ENCODE measurements at regions not wholly inside any gene's neighbourhood (a gene's known extent, or its start where the extent isn't known, plus 50 kb on each side); places are given as distances from the start of the nearest gene placed in this dataset.

DNA sequence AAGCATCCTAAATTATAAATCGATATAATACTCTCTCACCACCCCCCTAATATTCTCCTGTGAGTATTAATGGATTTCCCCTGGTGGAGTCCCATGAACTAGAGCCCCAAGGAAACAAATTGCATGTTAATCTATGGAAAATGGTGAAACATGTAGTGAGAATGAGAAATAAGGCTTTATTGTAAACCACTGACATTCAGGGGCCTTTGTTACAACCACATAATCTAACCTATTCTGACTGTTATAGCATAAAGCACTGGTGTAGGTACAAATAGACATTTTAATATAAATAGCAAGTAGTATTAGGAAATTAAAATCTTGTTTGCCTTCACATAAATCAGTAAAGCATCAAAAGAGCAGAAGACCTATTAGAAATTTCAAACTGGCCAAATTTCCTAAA, 65.3 kb upstream of the TLK1 start:
- intact Hi-C loops (cut with micrococcal nuclease), result no loop called here

DNA sequence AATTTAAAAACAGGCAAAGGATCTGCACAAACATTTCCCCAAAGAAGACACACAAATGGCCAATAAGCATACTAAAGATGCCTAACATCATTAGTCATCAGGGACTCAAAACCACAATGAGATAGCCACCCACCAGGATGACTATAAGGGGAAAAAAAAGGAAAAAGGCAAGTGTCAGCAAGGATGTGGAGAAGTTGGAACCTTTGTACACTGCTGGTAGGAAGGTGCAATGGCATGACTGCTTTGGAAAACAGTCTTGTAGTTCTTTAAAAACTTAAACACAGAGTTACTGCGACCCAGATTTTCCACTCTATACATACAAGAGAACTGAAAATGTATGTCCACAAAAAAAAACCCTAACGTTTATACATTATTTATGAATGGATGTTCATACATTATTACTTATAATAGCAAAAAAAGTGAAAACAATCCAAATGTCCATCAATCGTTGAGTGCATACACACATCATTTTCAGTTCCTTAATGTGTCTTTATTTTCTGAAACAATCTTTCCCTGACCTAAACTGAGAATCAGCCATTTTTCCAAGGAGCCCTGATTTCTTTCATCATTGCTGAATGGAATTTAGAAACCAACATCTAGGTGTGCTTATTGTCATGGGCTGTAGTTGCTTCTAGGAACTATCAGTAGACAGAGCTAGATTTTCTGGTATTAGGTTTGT, 64.7 kb upstream of the TLK1 start:
- intact Hi-C loops (cut with micrococcal nuclease), result no loop called here

DNA sequence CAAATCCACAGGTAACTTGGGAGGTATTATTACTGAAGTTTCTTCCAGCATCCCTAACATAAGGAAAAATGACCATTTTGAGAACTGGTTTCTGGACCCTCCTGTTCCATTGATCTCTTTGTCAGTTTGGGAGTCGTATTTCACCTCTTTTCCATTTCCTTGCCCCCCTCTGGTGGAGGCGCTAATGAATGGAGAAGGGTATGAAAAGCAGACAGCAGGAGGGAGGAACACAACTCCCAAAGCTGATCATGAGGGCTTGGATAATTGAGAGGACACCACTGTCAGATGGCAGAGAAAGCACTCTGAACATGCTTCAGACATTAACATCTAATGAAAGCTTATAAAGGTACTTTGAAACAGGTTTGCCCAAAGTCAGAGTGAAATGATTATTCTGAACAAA, 56.6 kb upstream of the TLK1 start:
- intact Hi-C loops (cut with micrococcal nuclease), result no loop called here

DNA sequence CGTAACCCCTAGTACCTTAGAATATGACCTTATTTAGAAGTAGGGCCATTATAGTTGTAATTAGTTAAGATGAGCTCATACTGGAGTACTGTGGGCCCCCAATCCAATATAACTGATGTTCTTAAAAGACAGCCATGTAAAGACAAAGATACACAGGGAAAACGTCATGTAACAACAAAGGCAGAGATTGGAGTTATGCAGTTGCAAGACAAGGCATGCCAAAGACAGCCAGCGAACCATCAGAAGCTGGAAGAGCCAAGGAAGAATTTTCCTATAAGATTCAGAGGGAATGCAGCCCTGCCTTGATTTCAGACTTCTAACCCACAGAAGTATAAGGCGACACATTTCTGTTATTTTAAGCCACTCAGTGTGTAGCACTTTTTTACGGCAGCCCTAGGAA, 55.9 kb upstream of the TLK1 start:
- intact Hi-C loops (cut with micrococcal nuclease), result no loop called here

DNA sequence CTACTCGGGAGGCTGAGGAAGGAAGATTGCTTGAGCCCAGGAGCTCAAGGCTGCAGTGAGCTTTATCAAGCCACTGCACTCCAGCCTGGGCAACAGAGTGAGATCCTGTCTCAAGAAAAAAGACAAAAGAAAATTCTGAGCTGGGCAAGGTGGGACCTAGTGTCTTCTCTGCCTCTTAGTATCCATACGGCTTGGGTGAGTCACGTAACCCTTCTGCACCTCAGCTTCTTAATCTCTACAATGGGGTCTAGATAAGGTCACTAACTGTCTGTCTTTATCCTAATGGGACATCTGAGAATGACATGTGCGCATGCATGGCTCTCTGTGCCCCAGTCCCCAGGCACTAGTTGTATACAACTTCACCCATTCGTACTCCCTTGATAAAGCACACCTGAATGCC, 53.4 kb upstream of the TLK1 start:
- intact Hi-C loops (cut with micrococcal nuclease), result loop anchor here (5.0 kb wide), 1 partner anchor 203 kb away; no protein-coding TSS in a partner anchor

DNA sequence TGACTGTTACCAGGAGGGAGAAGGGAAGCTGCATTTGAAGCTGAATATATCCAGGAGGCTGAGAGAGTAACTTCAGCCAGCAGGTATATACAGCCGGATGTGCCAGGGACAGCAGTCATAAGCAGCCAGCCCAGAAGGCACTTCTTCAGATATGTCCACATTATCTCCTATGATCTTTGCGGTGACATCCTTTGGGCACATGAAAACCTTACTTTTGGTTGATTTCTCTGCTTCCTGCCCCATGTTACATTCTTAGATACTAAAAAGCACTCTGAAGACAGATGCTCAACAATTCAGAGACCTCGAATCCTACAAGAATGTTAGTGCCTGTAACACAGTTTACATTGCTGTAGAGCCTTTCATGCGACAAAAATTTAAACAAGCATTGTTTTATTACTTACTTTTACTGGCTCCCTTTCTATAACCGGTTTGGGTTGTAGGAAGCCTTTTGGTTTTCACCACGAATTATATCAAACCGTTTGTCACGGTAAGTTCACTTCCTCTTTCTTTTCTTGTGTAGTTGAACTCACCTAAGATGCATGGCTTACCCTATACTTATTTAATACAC, 50.3 kb upstream of the TLK1 start:
- intact Hi-C loops (cut with micrococcal nuclease), result loop anchor here (1.0 to 5.0 kb wide), 6 partner anchors 37 to 238 kb away; partner anchors contain the start of genes DCAF17 and TLK1

Data from T-helper 1 cell treated with Interleukin-12 subunit alpha and Interleukin-12 subunit beta and Interleukin-4 antibody, amounts not matched to agents 30 ng/mL and 1 ng/mL, for 36 hours (primary cell).